ENCODE measurements at regions not wholly inside any gene's neighbourhood (a gene's known extent, or its start where the extent isn't known, plus 50 kb on each side); places are given as distances from the start of the nearest gene placed in this dataset.
"Not testable (repeated sequence)": the region's sequence is repeated elsewhere in the genome, so short reads cannot be mapped to it uniquely, and the experiment has no call there.

DNA sequence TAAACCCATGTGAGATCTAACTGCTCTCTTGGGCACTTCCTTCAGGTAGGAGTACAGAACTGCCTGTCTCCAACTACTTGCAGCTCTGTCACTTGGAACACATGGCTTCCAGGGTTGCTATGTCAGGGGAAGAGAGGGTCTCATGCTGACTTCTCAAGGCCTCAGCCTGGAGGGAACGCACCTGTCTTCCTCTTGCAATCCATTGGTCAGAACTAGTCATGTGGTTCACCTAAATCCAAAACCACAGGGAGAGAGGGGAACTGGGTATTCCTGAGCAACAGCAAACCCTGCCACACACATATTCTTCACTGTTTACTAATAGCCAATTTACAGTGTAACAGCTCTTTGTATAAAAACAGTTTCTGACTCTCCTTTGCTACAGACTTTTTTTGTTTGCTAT lies 206.1 kb downstream of the KCNJ2 start:
- DNase-seq (ENCODE audit: low spot score), result peak; percentile 36

DNA sequence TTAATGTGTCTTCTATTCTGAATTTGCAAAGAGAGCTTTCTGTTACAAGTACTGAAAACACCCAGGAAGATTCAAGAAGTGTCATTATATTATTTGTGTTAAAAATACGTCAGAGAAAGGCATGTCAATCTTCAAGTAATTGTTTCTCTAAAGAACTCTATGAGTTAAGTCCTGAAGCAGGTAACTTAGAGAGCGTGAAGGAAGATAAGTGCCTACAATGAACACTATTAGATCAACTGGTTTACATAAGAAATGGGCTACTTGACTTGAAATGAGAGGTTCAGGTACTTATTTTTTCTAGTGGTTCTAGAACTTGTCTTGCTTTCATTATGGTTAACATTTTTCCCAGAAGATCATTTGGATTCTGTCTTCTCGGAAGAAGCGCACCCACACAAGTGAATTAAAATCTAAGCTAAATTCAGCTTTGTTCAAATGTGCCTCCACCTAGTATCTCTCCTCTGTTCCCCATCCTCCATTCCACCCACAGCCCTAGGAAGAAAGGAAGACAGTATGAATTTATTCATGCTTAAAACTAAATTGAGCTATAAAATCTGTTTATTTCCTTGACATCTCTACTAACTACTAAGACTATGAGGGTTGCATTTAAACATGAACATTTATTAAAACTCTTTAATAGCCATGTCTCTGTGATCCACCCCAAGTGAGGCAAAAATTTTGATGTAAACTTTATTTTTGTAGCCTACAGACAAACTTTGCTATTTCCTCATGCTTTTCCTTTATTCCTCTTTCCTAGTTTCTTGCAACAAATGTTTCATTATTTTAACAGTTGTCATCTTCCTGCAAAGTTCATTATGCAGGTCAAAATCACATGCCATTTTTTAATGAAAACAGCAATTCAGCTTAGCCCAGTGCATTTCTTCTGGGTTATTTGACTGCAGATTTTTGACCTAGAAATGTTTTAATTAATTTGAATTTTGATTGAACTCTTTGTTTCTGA lies 206.8 kb downstream of the KCNJ2 start:
- DNase-seq (ENCODE audit: low spot score), result no peak

DNA sequence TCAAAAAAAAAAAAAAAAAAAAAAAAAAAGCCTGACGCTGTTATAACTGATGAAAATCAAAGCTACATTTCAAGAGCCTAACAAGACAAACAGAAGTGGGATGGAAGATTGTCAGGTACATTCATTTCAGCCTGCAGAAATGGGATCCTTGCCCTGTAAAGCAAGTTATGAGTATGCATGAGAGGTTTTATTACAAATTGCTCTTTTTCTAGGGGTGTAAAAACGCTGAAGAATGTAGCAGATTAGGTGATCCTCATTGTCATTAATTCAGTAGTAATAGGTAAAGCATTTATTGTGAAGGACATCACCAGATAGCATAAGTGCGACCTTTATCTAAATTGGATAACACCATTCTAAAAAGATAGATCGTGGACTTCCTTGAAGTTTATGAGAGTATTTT lies 208.3 kb downstream of the KCNJ2 start:
- DNase-seq (ENCODE audit: low spot score), result no peak

DNA sequence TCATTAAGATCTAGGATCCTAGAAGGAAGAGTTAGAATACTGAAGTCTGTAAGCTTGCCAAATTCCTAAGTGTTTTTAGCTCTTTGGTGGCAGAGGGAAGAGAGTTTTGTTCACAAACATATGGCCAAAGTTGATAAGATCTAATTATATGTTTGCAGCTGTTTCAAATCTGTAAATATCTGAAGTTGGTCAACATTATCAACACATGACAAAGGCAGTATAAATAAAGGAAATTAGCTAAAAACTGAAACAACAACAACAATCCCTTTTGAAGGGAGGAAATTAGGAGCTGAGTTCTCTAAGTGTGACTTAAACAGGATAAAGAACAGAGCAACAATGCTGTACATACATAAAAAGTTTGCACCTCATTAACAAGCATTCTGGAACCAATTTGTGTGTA lies 208.7 kb downstream of the KCNJ2 start:
- no peak for DNase-seq (ENCODE audit: low spot score)

DNA sequence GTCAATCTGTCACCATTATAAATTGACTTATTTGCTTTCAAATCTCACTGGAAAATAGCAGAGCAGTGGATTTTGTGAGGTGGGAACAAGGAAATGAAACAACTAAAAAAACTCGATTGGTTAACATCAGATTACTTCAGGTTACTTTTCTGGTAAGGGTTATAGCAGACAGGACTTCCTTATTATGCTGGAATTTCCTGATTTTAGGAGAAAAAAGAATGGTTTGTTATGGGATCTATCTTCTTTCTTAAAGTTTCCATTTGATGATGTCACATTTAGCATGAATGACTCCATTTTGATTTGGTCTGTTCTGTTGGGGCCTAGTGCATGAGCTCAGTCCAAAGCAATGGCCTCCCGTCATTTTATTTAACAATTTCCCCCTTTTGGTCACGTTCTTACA lies 210.6 kb downstream of the KCNJ2 start:
- DNase-seq (ENCODE audit: low spot score), result no peak

DNA sequence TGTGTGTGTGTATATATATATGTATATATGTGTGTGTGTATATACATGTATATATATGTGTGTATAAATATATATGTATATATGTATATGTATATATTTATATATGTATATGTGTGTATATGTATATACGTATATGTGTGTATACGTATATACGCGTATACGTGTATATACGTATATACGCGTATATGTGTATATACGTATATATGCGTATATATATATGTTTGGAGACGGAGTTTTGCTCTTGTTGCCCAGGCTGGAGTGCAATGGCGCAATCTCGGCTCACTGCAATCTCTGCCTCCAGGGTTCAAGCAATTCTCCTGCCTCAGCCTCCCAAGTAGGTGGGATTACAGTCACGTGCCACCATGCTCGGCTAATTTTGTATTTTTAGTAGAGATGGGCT lies 212.6 kb downstream of the KCNJ2 start:
- not testable (repeated sequence) for DNase-seq (ENCODE audit: low spot score)

DNA sequence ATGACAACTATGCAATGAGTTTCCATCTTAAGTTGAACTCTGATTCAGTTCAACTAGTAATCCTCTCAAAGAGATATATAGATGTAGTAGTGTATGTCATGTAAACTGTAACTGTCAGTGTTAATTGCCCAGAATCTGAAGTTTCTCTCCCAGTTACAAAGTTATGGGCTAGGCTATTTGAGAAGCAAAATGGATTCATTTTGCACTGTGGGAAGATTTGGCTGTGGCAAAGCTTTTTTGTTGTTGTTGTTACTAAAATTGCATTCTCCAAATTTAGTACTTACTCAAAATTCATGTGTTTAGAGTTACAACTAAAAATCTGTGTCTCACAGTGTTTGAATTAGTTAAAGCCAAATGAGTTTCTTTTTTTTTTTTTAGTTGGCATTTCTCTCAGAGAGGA lies 219.0 kb downstream of the KCNJ2 start:
- no peak for DNase-seq (ENCODE audit: low spot score)

DNA sequence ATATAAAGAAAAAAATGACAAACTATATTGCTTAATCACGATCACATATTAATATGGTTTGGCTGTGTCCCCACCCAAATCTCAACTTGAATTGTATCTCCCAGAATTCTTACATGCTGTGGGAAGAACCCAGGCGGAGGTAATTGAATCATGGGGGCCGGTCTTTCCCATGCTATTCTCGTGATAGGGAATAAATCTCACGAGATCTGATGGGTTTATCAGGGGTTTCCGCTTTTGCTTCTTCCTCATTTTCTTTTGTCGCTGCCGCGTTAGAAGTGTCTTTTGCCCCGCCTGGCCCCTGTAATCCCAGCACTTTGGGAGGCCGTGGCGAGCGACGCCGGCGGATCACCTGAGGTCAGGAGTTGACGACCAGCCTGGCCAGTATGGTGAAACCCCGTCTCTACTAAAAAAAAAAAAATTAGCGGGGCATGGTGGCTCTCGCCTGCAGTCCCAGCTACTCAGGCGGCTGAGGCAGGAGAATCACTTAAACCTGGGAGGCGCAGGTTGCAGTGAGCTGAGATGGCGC lies 220.0 kb downstream of the KCNJ2 start:
- not testable (repeated sequence) for DNase-seq (ENCODE audit: low spot score)

DNA sequence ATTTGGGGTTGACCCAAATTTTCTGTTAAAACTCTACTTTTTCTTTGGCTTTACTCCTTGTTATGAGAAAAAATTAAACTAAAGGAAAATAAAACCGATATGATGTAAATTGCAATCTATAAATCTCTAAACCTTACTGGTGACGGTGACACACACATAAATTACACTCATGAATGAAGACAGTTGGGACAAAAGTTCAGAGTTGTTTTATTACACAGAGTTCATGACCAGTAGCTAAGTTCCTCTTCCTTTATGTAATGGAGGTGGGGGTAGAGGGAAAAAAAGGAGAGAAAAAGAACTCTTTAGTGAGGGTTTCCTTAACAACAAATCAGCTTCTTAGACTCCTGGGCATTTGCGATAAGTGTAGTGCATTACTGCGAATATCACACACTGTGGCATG lies 220.7 kb downstream of the KCNJ2 start:
- no peak for DNase-seq (ENCODE audit: low spot score)

DNA sequence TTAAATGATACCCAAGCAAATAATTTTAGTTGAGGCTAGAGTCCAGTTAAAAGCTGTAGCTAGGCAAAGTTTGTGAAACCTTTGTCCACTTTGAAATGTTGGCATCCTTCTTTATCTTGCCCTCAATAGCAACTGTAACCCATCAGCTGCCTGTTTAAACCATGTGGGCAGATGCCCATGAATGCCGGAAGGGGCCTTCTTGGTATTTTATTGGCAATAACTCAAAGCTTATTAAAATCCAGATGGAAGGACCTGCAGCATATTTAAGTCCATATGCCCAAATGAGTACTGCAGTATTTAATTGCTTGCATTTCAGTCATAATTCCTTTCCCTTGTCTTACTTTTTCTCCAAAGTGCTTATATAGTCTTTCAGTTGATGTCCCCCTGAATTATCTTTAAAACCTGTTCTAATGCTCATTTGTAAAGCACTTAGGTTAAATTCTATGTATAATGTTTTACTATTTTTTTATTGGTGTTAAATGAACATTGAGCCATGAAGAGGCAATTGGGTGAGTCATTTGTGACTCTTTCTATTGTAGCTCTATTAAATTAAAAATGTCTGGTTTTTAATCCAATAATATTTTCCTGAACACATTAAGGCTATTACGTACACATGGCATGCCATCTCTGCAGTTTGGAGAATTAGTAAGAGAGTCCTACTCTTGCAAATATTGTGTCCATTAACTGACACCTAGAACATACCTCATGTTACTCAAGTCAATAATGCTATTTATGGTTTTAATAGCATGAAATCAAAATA lies 225.3 kb downstream of the KCNJ2 start:
- no peak for DNase-seq (ENCODE audit: low spot score)

DNA sequence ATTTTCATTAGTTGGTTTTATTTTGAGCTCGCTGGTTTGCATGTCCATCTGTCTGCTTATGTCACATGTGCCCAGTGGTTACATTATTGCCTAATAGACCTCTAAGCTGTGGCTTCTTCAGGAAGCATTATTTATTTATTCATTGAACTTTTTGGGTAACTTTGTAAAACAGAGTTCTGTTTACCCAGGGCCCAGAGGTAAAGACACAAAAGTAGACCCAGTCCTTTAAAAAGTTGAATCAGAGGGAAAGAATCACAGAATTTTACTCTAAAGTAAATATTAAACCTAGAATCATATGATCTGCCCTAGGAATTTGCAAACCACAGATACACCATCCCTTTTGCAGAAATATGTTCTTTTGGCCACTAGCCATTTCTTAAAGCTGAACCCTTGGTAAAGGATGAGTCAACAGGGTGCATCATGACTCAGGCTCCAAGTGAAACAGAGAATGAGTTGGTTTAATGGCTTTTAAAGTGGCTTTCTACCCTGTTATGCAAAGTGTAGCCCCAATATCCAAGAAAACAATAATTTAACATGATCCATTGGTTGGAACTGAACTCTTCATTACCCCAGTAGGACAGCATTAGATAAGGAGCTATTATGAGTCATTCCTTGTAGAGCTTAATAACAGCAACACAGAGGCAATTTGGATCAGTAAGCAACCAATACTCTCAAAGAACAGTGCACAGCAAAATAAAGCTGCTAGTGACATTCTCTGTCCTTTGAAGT lies 236.3 kb downstream of the KCNJ2 start:
- DNase-seq (ENCODE audit: low spot score), result no peak

DNA sequence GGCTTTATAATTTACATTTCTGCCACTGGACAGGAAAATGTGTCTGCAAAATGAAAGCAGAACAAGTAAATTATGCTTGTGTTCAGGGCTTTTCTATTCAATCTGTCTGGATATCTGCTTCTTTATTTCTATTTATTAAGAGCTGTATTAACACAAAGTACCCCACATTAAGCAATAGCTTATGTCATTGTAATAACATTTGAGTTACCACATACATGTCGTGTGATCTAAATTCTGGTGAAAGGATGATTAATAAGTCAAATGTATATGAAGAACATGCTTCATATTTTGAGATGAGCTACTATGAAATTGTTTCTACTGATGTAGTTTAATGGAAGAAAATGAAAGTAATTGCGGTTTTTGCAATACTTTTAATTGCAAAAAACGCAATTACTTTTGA lies 238.2 kb downstream of the KCNJ2 start:
- DNase-seq (ENCODE audit: low spot score), result no peak

DNA sequence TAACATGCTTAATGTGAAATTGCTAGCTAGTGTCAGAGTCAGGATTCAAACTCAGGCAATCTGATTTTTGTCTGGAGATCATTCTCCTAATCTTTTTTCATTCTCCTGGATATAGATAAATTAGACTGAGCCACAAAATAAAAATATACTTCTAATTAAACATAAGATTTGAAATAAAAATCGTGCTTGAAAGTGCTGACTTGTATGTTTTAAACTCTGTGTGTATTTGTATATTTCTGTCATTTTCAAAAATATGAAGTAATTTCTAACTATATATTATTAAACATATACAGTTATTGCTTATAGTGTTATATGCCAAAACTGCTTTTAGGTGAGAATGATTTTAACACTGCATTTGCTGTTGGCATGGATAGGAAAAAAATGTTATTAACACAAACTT lies 239.4 kb downstream of the KCNJ2 start:
- DNase-seq (ENCODE audit: low spot score), result no peak

DNA sequence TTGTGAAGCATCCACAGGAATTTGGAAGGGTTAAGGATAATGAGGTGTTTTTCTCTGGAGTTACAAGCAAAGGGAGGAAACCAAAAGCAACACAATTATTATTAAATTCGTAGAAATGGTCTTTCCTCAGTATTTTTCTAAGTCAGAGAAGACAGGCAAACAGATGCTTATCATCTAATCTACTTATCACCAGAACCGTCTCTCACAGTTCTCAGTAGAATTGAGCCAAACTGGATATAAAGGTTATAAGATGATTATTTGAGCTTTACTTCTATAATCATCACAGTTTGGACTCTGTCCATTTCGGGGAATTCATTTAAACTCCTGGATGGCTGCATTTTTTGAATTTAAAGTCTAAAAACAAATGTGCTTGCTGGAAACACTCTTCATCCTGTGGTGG lies 245.0 kb downstream of the KCNJ2 start:
- DNase-seq (ENCODE audit: low spot score), result no peak

DNA sequence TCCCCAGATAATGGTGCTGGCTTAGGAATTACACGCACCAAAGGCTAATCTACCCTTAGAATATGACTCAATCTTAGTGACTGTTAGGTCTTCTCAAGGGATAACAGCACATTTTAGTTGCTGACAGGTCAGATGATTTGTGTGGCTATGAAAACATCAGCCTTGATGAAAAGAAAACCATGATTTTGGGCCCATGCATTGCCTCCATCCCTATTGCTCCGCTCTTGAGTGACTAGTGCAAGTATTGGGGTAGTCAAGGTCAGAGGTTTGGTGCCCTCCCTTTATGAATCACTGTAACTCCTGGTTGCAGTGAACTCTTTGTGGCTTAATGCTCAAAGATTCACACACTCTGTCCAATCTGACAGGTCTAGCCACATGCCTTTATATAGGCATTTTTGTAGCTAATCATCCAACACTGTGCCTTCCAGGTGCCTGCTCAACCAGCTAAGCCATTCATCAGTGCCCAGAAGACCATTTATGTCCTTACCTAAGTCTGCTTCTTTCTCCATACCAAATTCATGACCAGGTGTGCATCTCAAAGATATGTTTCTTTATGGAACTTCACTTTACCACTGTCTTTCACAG lies 251.6 kb downstream of the KCNJ2 start:
- no peak for DNase-seq (ENCODE audit: low spot score)

DNA sequence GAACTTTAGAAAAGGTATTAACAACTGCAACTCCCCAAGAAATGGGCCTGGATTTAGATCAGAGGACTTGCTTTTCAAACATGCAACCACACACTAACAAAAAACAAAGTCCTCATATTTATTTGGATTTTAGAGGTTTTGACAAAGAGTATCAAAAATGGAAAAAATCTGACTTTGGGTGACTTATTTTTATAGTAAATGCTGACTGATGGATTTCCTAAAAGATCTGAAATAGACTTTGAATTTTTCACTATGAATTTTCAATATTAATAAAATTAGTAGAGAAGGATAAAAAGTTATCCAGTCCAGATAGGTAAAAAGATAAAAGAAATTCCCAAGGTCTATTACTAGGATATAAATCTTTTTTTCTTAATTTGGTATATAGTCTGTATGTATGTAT lies 253.5 kb downstream of the KCNJ2 start:
- no peak for DNase-seq (ENCODE audit: low spot score)

DNA sequence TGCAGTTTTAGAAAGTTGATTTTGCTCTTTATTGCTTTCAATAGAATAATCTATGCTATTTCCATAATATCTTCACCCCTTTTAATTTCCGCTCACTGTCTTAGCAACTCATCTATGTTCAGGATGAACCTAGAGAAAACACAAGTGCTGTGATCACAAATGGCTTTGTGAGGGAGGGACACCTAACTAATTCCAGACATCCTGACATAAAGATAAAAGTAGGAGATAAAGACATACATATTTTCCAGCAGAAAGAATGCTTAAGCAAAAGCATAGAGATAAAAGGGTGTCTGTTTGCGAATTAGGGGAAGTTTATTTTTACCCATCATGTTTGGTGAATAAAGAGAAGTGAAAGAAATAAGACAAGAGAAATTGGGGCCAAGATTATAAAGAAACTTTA lies 254.2 kb downstream of the KCNJ2 start:
- DNase-seq (ENCODE audit: low spot score), result no peak

DNA sequence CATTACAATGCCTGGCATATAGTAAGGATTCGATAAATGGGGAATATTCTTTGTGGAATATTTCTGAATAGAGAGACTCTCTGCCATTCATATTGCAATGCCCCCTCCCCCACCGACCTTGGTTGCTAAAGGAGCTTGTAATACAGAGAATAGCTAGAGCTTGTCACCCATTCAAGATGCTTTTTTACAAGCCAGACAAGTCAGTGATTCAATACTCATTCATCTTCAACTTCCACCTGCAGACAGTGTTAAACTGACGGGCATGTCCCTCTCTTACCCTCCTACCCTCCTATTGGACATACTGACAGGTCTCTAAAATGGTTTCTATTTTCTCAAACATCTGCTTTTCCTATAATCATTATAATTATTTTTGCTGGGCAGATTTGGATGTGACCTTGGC lies 257.4 kb downstream of the KCNJ2 start:
- no peak for DNase-seq (ENCODE audit: low spot score)

DNA sequence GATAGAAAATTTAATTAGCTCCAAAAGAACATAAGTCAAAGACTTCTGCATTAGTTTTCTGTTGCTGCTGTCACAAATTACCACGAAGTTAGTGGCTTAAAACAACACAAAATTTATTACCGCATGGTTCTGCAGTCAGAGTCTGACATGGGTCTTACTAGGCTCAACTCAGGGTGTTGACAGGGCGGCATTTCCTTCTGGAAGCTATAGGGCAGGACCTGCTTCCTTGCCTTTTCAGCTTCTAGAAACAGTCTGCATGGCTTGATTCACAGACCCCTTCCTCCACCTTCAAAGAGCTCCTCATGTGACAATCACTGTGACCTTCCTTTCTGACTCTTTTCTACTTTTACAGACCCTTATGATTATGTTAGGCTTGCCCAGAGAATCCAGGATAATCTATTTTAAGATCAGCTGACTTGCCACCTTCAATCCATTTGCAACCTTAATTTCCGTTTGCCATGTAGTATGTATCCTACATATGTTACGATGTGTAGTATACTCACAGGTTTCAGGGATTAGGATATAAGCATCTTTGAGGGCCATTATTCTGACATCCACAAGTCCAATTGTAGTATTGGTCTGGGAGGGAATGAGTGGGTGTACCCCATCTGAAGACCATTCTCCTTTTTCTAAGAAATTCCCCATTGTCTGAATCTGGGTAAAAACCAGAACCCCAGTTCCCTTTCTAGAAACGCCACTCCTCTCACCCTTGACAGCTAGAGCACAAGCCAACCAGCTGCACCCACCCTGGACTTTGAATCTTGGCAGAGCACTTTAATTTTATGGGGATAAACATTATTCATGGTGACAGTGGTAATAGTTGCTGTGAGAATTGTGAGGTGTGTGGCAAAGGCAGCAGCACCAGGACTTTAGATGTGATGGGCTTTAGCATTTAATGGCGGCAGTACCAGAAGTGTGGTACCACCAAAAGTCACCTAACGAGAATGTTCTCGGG lies 265.5 kb downstream of the KCNJ2 start:
- DNase-seq (ENCODE audit: low spot score), result no peak

DNA sequence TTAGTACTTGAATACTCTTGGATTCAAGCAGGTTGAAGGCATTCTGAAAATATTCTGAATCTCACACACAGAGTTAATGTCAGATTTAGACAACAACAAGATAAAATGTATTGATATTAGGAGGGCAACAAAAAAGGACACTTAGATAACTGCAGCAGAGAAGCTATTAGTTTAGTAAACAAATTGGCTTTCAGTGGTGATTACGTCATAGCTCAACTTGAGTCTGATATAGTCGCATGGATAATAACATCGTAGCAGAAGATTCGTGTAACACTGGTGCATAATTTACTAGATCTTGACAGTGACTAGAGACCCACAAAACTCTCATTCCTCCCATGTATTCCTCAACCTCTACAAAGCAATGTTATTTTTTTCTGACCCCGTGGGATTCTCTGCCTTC lies 268.3 kb downstream of the KCNJ2 start:
- DNase-seq (ENCODE audit: low spot score), result no peak

DNA sequence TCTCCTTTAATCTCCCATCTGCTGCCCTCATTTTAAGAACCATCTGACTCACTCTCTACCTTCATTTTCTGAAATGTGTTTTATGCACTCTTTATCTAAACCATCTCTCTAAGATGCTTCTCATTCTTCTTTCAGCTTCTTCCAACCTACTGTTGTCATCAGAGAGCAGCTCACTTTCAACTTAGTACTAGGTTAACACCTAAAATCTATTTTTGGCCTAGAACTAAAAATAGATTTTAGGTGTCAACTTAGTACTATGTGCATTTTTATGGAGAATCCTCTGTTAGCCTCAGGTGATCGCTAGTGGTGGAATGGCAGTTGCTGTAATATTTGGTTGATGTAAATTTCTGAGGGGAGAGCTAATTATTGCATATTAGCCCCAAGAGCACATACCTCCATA lies 277.1 kb downstream of the KCNJ2 start:
- DNase-seq (ENCODE audit: low spot score), result no peak
